Keratinocyte (primary cell): ENCODE measurements at regions not wholly inside any gene's neighbourhood (a gene's known extent, or its start where the extent isn't known, plus 50 kb on each side); places are given as distances from the start of the nearest gene placed in this dataset.

ENCODE experiments used
- DNase-seq: peaks from one replicate; pipeline ENCODE4 v3.0.0-alpha.2; 2011; ENCODE audit warnings: low read depth, missing footprints, low spot score
- FAIRE-seq: peaks from 2 replicates; lab custom pipeline; 2011; peaks lifted over from hg19 to GRCh38; lab: Jason Lieb, UNC
- H2AFZ ChIP-seq: 2 replicates; pipeline ENCODE4 v1.6.0; 2012; ENCODE audit warnings: low read length, control low read depth, inconsistent platforms; ENCODE audit not compliant: control insufficient read depth
- H3K27ac ChIP-seq: 2 replicates; pipeline ENCODE4 v1.5.1; 2011; ENCODE audit warnings: low read length; ENCODE audit not compliant: control insufficient read depth, insufficient read depth
- H3K27me3 ChIP-seq: 3 replicates; pipeline ENCODE4 v1.6.0; 2011; ENCODE audit warnings: low read length; ENCODE audit not compliant: control insufficient read depth, insufficient read depth; ENCODE audit errors: extremely low read depth
- H3K36me3 ChIP-seq, 2 experiments: 2 replicates in 1 of 2; 3 replicates in 1 of 2; pipeline ENCODE4 v1.5.1; 2011; ENCODE audit warnings: low read length in 2 of 2, mild to moderate bottlenecking in 1 of 2; ENCODE audit not compliant: control insufficient read depth in 2 of 2, insufficient read depth in 2 of 2; ENCODE audit errors: extremely low read depth in 1 of 2
- H3K4me1 ChIP-seq: 3 replicates; pipeline ENCODE4 v1.5.1; 2011; ENCODE audit warnings: low read length; ENCODE audit not compliant: control insufficient read depth, insufficient read depth; ENCODE audit errors: extremely low read depth
- H3K4me2 ChIP-seq: 3 replicates; pipeline ENCODE4 v1.6.0; 2011; ENCODE audit warnings: low read depth, low read length; ENCODE audit not compliant: control insufficient read depth, insufficient read depth; ENCODE audit errors: extremely low read depth
- H3K4me3 ChIP-seq, 3 experiments: fragments of 200-600 bp in 1 of 3; sonication (generic) in 1 of 3; 2 replicates in 2 of 3; 3 replicates in 1 of 3; pipeline ENCODE4 v1.5.1; 2011 to 2016; ENCODE audit warnings: low read length in 3 of 3, mild to moderate bottlenecking in 3 of 3, control low read depth in 2 of 3, inconsistent platforms in 1 of 3, low read depth in 1 of 3, mixed read lengths in 1 of 3, mixed run types in 1 of 3, moderate library complexity in 1 of 3; ENCODE audit not compliant: control insufficient read depth in 2 of 3, insufficient read depth in 2 of 3; ENCODE audit errors: extremely low read depth in 1 of 3
- H3K79me2 ChIP-seq: 2 replicates; pipeline ENCODE4 v1.6.0; 2012; ENCODE audit warnings: low read length; ENCODE audit not compliant: control insufficient read depth, insufficient read depth
- H3K9ac ChIP-seq: 3 replicates; pipeline ENCODE4 v1.6.0; 2011; ENCODE audit warnings: low read length; ENCODE audit not compliant: control insufficient read depth, insufficient read depth; ENCODE audit errors: extremely low read depth
- H3K9me1 ChIP-seq: 3 replicates; pipeline ENCODE4 v1.6.0; 2011; ENCODE audit warnings: low read length; ENCODE audit not compliant: control insufficient read depth, insufficient read depth; ENCODE audit errors: extremely low read depth
- H3K9me3 ChIP-seq: 2 replicates; pipeline ENCODE4 v1.5.1; 2012; ENCODE audit warnings: low read depth, low read length; ENCODE audit not compliant: control insufficient read depth
- H4K20me1 ChIP-seq: 3 replicates; pipeline ENCODE4 v1.6.0; 2011; ENCODE audit warnings: low read length; ENCODE audit not compliant: control insufficient read depth, insufficient read depth; ENCODE audit errors: extremely low read depth
- CTCF ChIP-seq, 3 experiments: IDR thresholded peaks in 1 of 3; conservative IDR thresholded peaks in 1 of 3; optimal IDR thresholded peaks in 1 of 3; 2 replicates in 2 of 3; 3 replicates in 1 of 3; pipeline versions ENCODE3 to v1.5.1; 2011; ENCODE audit warnings: low read length in 3 of 3, mild to moderate bottlenecking in 3 of 3, moderate library complexity in 2 of 3, control low read depth in 1 of 3, inconsistent platforms in 1 of 3; ENCODE audit not compliant: insufficient read depth in 2 of 3; ENCODE audit errors: extremely low read depth in 1 of 3
- EZH2 ChIP-seq: IDR thresholded peaks from one replicate; pipeline ENCODE4 v1.6.1; 2012; ENCODE audit warnings: inconsistent platforms, mild to moderate bottlenecking, low read length, moderate library complexity
- dilution Hi-C: fragments of 300-500 bp; cut with MboI; formaldehyde crosslinking; loops from one replicate; pipeline ENCODE4 v1.7.0; 2020; ENCODE audit warnings: low sequenced_read_pairs; ENCODE audit not compliant: extremely low pct_ligation_motif_present

- H3K27me3 ChIP-seq = peaks cover 8% of the 10 kb centered on the region
- no peak overlapping the region for H3K4me3 ChIP-seq
- H4K20me1 ChIP-seq = no peaks in the 10 kb centered on the region
- no peak for DNase-seq
- no peaks in the 10 kb centered on the region for H3K4me1 ChIP-seq
- H3K9me1 ChIP-seq = no peaks in the 10 kb centered on the region
- no peak overlapping the region for H2AFZ ChIP-seq
- dilution Hi-C loops = loop anchor here (25.0 kb wide), 1 partner anchor 128 kb away; no protein-coding TSS in a partner anchor
- H3K79me2 ChIP-seq = no peaks in the 10 kb centered on the region
- H3K36me3 ChIP-seq = no peaks in the 10 kb centered on the region
- no peak overlapping the region for H3K27ac ChIP-seq
- TF ChIP-seq EZH2 (no peak), CTCF (optimal IDR thresholded peaks at IDR 0.05 in 1 of 3, IDR thresholded peaks at IDR 0.05 in 1 of 3, conservative IDR thresholded peaks at IDR 0.05 in 1 of 3; ENCODE audit: extremely low read depth in 1 of 3, insufficient read depth in 2 of 3, low read length in 3 of 3) (no peak)
- FAIRE-seq = no peak
- H3K9me3 ChIP-seq = no peaks in the 10 kb centered on the region
- H3K9ac ChIP-seq = no peak overlapping the region
- H3K4me2 ChIP-seq = no peak overlapping the region
These were observed 192.8 kb downstream of the FCRL5 start for GRCh38 chr1:157359314-157360022.

- Histone ChIP-seq H3K4me2 (no peak overlapping the region), H3K36me3 (no peaks in the 10 kb centered on the region), H3K27me3 (peaks cover 8% of the 10 kb centered on the region), H3K79me2 (no peaks in the 10 kb centered on the region), H3K4me1 (no peaks in the 10 kb centered on the region), H3K27ac (no peak overlapping the region), H3K9me1 (no peaks in the 10 kb centered on the region), H3K9me3 (no peaks in the 10 kb centered on the region), H3K4me3 (no peak overlapping the region), H3K9ac (no peak overlapping the region), H4K20me1 (no peaks in the 10 kb centered on the region), H2AFZ (no peak overlapping the region)
- TF ChIP-seq EZH2 = no peak
- no peak for TF ChIP-seq CTCF (optimal IDR thresholded peaks at IDR 0.05 in 1 of 3, IDR thresholded peaks at IDR 0.05 in 1 of 3, conservative IDR thresholded peaks at IDR 0.05 in 1 of 3; ENCODE audit: extremely low read depth in 1 of 3, insufficient read depth in 2 of 3, low read length in 3 of 3)
- FAIRE-seq (no peak), DNase-seq (no peak)
- dilution Hi-C loops = loop anchor here (25.0 kb wide), 1 partner anchor 130 kb away; no protein-coding TSS in a partner anchor
These were observed 195.2 kb downstream of the FCRL5 start for GRCh38 chr1:157357111-157357510.
